Muscle layer of colon (tissue), 2 donors: ENCODE measurements at regions not wholly inside any gene's neighbourhood (a gene's known extent, or its start where the extent isn't known, plus 50 kb on each side); places are given as distances from the start of the nearest gene placed in this dataset.

Experiments used
- H3K27ac ChIP-seq: one replicate; pipeline ENCODE4 v1.7.0; 2013; ENCODE audit warnings: low read depth, mild to moderate bottlenecking, low read length, moderate library complexity
- H3K27me3 ChIP-seq, 2 donors: one replicate each; pipeline ENCODE4 v1.7.0; 2013; ENCODE audit warnings: low read length in 2 of 2, mild to moderate bottlenecking in 2 of 2; ENCODE audit not compliant: insufficient read depth in 2 of 2, control insufficient read depth in 1 of 2
- H3K36me3 ChIP-seq: one replicate; pipeline ENCODE4 v1.7.0; 2013; ENCODE audit warnings: mild to moderate bottlenecking, low read length; ENCODE audit not compliant: insufficient read depth
- H3K4me1 ChIP-seq: one replicate; pipeline ENCODE4 v1.7.0; 2013; ENCODE audit warnings: mild to moderate bottlenecking, low read length; ENCODE audit not compliant: insufficient read depth
- H3K4me3 ChIP-seq, 2 donors: one replicate each; pipeline ENCODE4 v1.7.0; 2013; ENCODE audit warnings: low read length in 2 of 2, low read depth in 1 of 2, mild to moderate bottlenecking in 1 of 2, moderate library complexity in 1 of 2
- H3K9ac ChIP-seq: one replicate; pipeline ENCODE4 v1.7.0; 2013; ENCODE audit warnings: low read length
- H3K9me3 ChIP-seq: one replicate; pipeline ENCODE4 v1.7.0; 2013; ENCODE audit warnings: mild to moderate bottlenecking, low read length
- donor health status: abdominal sarcoma.
- donor health status: Adenocarcinoma of cecum.

- no peak overlapping the region for H3K9ac ChIP-seq
- H3K4me1 ChIP-seq, result peaks cover 6% of the 10 kb centered on the region
- no peaks in the 10 kb centered on the region for H3K36me3 ChIP-seq
- H3K4me3 ChIP-seq, result no peak overlapping the region
- H3K27ac ChIP-seq, result no peak overlapping the region
- no peaks in the 10 kb centered on the region for H3K27me3 ChIP-seq
- no peaks in the 10 kb centered on the region for H3K9me3 ChIP-seq
Measured at GRCh38 chr3:117005911-117006522, 296.4 kb downstream of the TUSC7 start.

- H3K9ac ChIP-seq, result no peak overlapping the region
- no peaks in the 10 kb centered on the region for H3K9me3 ChIP-seq
- no peaks in the 10 kb centered on the region for H3K27me3 ChIP-seq
- H3K4me1 ChIP-seq, result no peaks in the 10 kb centered on the region
- no peak overlapping the region for H3K4me3 ChIP-seq
- H3K36me3 ChIP-seq, result no peaks in the 10 kb centered on the region
- H3K27ac ChIP-seq, result no peak overlapping the region
Measured at GRCh38 chr3:117010318-117010717, 300.7 kb downstream of the TUSC7 start.

GRCh38 chr3:117011687-117012250 lies 302.2 kb downstream of the TUSC7 start:
- no peaks in the 10 kb centered on the region for H3K9me3 ChIP-seq
- no peaks in the 10 kb centered on the region for H3K27me3 ChIP-seq
- H3K9ac ChIP-seq, result no peak overlapping the region

GRCh38 chr3:117016378-117016777 lies 306.8 kb downstream of the TUSC7 start:
- Histone ChIP-seq H3K4me1 (peaks cover 5% of the 10 kb centered on the region), H3K36me3 (no peaks in the 10 kb centered on the region), H3K27ac (no peak overlapping the region), H3K27me3 (no peaks in the 10 kb centered on the region), H3K4me3 (no peak overlapping the region), H3K9me3 (no peaks in the 10 kb centered on the region), H3K9ac (no peak overlapping the region)

More at GRCh38 chr3:117011687-117012250, 302.2 kb downstream of the TUSC7 start:
- no peaks in the 10 kb centered on the region for H3K36me3 ChIP-seq
- H3K4me3 ChIP-seq, result no peak overlapping the region
- no peak overlapping the region for H3K27ac ChIP-seq
- no peaks in the 10 kb centered on the region for H3K4me1 ChIP-seq

- Histone ChIP-seq H3K9ac (no peak overlapping the region), H3K36me3 (no peaks in the 10 kb centered on the region), H3K4me1 (peaks cover 5% of the 10 kb centered on the region), H3K27me3 (no peaks in the 10 kb centered on the region), H3K9me3 (no peaks in the 10 kb centered on the region), H3K4me3 (no peak overlapping the region), H3K27ac (no peak overlapping the region)
Measured at GRCh38 chr3:117017135-117017894, 307.7 kb downstream of the TUSC7 start.

GRCh38 chr3:117018655-117019054 lies 309.1 kb downstream of the TUSC7 start:
- no peaks in the 10 kb centered on the region for H3K36me3 ChIP-seq
- no peak overlapping the region for H3K4me3 ChIP-seq
- H3K27ac ChIP-seq, result no peak overlapping the region
- H3K9ac ChIP-seq, result no peak overlapping the region
- H3K27me3 ChIP-seq, result no peaks in the 10 kb centered on the region
- H3K9me3 ChIP-seq, result no peaks in the 10 kb centered on the region
- H3K4me1 ChIP-seq, result peaks cover 5% of the 10 kb centered on the region

GRCh38 chr3:117019082-117019713 lies 309.6 kb downstream of the TUSC7 start:
- Histone ChIP-seq H3K4me1 (peaks cover 5% of the 10 kb centered on the region), H3K36me3 (no peaks in the 10 kb centered on the region), H3K9ac (no peak overlapping the region), H3K9me3 (no peaks in the 10 kb centered on the region), H3K4me3 (no peak overlapping the region), H3K27me3 (no peaks in the 10 kb centered on the region), H3K27ac (no peak overlapping the region)

GRCh38 chr3:117026401-117026800 lies 316.8 kb downstream of the TUSC7 start:
- Histone ChIP-seq H3K36me3 (no peaks in the 10 kb centered on the region), H3K9ac (no peak overlapping the region), H3K4me3 (no peak overlapping the region), H3K4me1 (no peaks in the 10 kb centered on the region), H3K27ac (no peak overlapping the region), H3K9me3 (no peaks in the 10 kb centered on the region), H3K27me3 (no peaks in the 10 kb centered on the region)

- no peaks in the 10 kb centered on the region for H3K36me3 ChIP-seq
- H3K4me1 ChIP-seq, result peaks cover 4% of the 10 kb centered on the region
- no peak overlapping the region for H3K9ac ChIP-seq
- H3K9me3 ChIP-seq, result no peaks in the 10 kb centered on the region
- no peak overlapping the region for H3K4me3 ChIP-seq
- no peaks in the 10 kb centered on the region for H3K27me3 ChIP-seq
- H3K27ac ChIP-seq, result no peak overlapping the region
Measured at GRCh38 chr3:117035745-117036144, 326.2 kb downstream of the TUSC7 start.

GRCh38 chr3:117036259-117036799 lies 326.8 kb downstream of the TUSC7 start:
- Histone ChIP-seq H3K4me1 (peaks cover 4% of the 10 kb centered on the region), H3K27ac (no peak overlapping the region), H3K9ac (no peak overlapping the region), H3K9me3 (no peaks in the 10 kb centered on the region), H3K36me3 (no peaks in the 10 kb centered on the region), H3K27me3 (no peaks in the 10 kb centered on the region), H3K4me3 (no peak overlapping the region)

- H3K27me3 ChIP-seq, result no peaks in the 10 kb centered on the region
- no peak overlapping the region for H3K4me3 ChIP-seq
- H3K9ac ChIP-seq, result no peak overlapping the region
- H3K27ac ChIP-seq, result no peak overlapping the region
- no peaks in the 10 kb centered on the region for H3K9me3 ChIP-seq
- H3K4me1 ChIP-seq, result no peaks in the 10 kb centered on the region
- no peaks in the 10 kb centered on the region for H3K36me3 ChIP-seq
Measured at GRCh38 chr3:117045143-117045542, 335.6 kb downstream of the TUSC7 start.
